Esophagus mucosa (tissue), 1 donor: ENCODE measurements at regions not wholly inside any gene's neighbourhood (a gene's known extent, or its start where the extent isn't known, plus 50 kb on each side); places are given as distances from the start of the nearest gene placed in this dataset.

Source experiments
- ATAC-seq: fragments of 200-7000 bp; cut with Tn5 transposase; one replicate; pipeline ENCODE4 v1.9.1; 2020
- donor health status: DM: yes; HTN: yes; CAD: no.

- no peak for ATAC-seq
Measured at GRCh38 chr1:29960156-29960755, 723.9 kb downstream of the PTPRU start.

- ATAC-seq = peak; percentile 13
Measured at GRCh38 chr1:29959356-29959755, 723.0 kb downstream of the PTPRU start.

GRCh38 chr1:29958271-29958670 lies 721.9 kb downstream of the PTPRU start:
- ATAC-seq = no peak

- no peak for ATAC-seq
Measured at GRCh38 chr1:29956349-29957030, 720.2 kb downstream of the PTPRU start.

- ATAC-seq = no peak
Measured at GRCh38 chr1:29954591-29954990, 718.3 kb downstream of the PTPRU start.

- ATAC-seq = no peak
Measured at GRCh38 chr1:29953961-29954360, 717.6 kb downstream of the PTPRU start.

- no peak for ATAC-seq
Measured at GRCh38 chr1:29949676-29950075, 713.4 kb downstream of the PTPRU start.

- ATAC-seq = no peak
Measured at GRCh38 chr1:29948581-29948980, 712.3 kb downstream of the PTPRU start.

GRCh38 chr1:29946057-29946456 lies 709.7 kb downstream of the PTPRU start:
- ATAC-seq = no peak

GRCh38 chr1:29945426-29945825 lies 709.1 kb downstream of the PTPRU start:
- no peak for ATAC-seq

GRCh38 chr1:29944253-29944905 lies 708.1 kb downstream of the PTPRU start:
- no peak for ATAC-seq

GRCh38 chr1:29943034-29943433 lies 706.7 kb downstream of the PTPRU start:
- no peak for ATAC-seq

GRCh38 chr1:29939079-29939478 lies 702.8 kb downstream of the PTPRU start:
- ATAC-seq = no peak

- no peak for ATAC-seq
Measured at GRCh38 chr1:29937356-29937755, 701.0 kb downstream of the PTPRU start.

GRCh38 chr1:29936031-29936544 lies 699.8 kb downstream of the PTPRU start:
- ATAC-seq = no peak

GRCh38 chr1:29934255-29934772 lies 698.0 kb downstream of the PTPRU start:
- peak; percentile 23 for ATAC-seq

- ATAC-seq = no peak
Measured at GRCh38 chr1:29933067-29933466, 696.7 kb downstream of the PTPRU start.

GRCh38 chr1:29932626-29933025 lies 696.3 kb downstream of the PTPRU start:
- ATAC-seq = no peak

- ATAC-seq = no peak
Measured at GRCh38 chr1:29931477-29932175, 695.3 kb downstream of the PTPRU start.

- no peak for ATAC-seq
Measured at GRCh38 chr1:29925058-29925457, 688.7 kb downstream of the PTPRU start.

GRCh38 chr1:29924017-29924431 lies 687.7 kb downstream of the PTPRU start:
- no peak for ATAC-seq

GRCh38 chr1:29921741-29922140 lies 685.4 kb downstream of the PTPRU start:
- ATAC-seq = no peak

GRCh38 chr1:29920784-29921183 lies 684.5 kb downstream of the PTPRU start:
- no peak for ATAC-seq
